Loucy (cell line): ENCODE measurements at regions not wholly inside any gene's neighbourhood (a gene's known extent, or its start where the extent isn't known, plus 50 kb on each side); places are given as distances from the start of the nearest gene placed in this dataset.

Source experiments
- EZH2phosphoT487 ChIP-seq: fragments of 200-600 bp; IDR thresholded peaks from 2 replicates; pipeline ENCODE4 v1.6.1; 2018; ENCODE audit warnings: antibody characterized with exemption, mild to moderate bottlenecking, moderate library complexity, borderline replicate concordance
- TF ChIP-seq, protein P1 (sequence below): fragments of 200-600 bp; sonication (generic); conservative IDR thresholded peaks from 2 replicates; pipeline ENCODE4 v1.5.1; 2014; ENCODE audit warnings: mild to moderate bottlenecking, antibody characterized with exemption, low read length

DNA sequence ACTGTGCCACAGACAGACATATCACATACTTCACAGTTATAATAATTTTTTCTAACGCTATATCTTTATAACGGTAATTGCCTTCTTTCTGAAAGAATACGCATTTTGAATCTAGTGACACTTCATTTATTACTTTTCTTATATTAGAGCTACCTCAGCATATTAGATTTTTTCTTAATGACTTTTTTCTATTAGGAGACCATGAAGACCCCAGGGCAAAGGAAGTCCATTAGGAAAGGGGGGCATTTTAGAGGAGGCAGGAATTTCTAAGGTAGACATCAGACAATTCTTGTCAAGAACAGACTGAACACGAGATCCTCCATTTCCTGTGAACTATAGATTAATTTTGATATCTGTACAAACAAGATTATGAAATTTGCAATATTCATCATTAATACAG, 90.5 kb upstream of the NSMCE3 start:
- no peak for TF ChIP-seq EZH2phosphoT487
- TF ChIP-seq, protein P1, sequence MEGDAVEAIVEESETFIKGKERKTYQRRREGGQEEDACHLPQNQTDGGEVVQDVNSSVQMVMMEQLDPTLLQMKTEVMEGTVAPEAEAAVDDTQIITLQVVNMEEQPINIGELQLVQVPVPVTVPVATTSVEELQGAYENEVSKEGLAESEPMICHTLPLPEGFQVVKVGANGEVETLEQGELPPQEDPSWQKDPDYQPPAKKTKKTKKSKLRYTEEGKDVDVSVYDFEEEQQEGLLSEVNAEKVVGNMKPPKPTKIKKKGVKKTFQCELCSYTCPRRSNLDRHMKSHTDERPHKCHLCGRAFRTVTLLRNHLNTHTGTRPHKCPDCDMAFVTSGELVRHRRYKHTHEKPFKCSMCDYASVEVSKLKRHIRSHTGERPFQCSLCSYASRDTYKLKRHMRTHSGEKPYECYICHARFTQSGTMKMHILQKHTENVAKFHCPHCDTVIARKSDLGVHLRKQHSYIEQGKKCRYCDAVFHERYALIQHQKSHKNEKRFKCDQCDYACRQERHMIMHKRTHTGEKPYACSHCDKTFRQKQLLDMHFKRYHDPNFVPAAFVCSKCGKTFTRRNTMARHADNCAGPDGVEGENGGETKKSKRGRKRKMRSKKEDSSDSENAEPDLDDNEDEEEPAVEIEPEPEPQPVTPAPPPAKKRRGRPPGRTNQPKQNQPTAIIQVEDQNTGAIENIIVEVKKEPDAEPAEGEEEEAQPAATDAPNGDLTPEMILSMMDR, result no peak
